ENCODE measurements at regions not wholly inside any gene's neighbourhood (a gene's known extent, or its start where the extent isn't known, plus 50 kb on each side); places are given as distances from the start of the nearest gene placed in this dataset.

GRCh38 chrX:98548519-98548918, 1664.8 kb downstream of the RPA4 start:
- Mint-ChIP-seq H3K4me1 (ENCODE audit: unreplicated experiment) (no peaks in the 10 kb centered on the region), H3K36me3 (ENCODE audit: unreplicated experiment) (no peaks in the 10 kb centered on the region), H3K9me3 (ENCODE audit: unreplicated experiment) (peaks cover 9% of the 10 kb centered on the region), H3K4me3 (ENCODE audit: unreplicated experiment) (no peak overlapping the region), H3K27me3 (ENCODE audit: unreplicated experiment) (no peaks in the 10 kb centered on the region), H3K27ac (ENCODE audit: unreplicated experiment) (no peak overlapping the region)
- no peak for DNase-seq (ENCODE audit: extremely low spot score, unreplicated experiment)
- TF ChIP-seq, protein P1, sequence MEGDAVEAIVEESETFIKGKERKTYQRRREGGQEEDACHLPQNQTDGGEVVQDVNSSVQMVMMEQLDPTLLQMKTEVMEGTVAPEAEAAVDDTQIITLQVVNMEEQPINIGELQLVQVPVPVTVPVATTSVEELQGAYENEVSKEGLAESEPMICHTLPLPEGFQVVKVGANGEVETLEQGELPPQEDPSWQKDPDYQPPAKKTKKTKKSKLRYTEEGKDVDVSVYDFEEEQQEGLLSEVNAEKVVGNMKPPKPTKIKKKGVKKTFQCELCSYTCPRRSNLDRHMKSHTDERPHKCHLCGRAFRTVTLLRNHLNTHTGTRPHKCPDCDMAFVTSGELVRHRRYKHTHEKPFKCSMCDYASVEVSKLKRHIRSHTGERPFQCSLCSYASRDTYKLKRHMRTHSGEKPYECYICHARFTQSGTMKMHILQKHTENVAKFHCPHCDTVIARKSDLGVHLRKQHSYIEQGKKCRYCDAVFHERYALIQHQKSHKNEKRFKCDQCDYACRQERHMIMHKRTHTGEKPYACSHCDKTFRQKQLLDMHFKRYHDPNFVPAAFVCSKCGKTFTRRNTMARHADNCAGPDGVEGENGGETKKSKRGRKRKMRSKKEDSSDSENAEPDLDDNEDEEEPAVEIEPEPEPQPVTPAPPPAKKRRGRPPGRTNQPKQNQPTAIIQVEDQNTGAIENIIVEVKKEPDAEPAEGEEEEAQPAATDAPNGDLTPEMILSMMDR (IDR thresholded peaks at IDR 0.05) = no peak

DNA sequence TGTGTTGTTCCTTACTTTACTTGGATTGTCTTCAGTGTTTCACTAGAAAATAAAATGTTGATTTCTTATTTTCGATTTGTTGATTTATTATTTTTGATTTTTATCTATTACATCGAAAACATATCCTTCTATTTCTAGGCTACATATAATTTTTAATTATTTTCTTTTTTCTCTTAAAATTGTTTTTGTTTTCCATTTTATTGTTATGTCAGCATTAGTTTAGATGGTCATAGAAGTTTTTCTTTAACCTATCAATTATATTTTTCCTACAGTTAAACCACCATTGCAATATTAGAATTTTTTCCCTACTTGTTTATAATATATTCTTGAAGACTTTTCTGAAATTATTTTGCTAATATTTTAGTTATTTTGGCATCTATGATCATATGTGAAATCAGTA, 1685.1 kb downstream of the RPA4 start:
- TF ChIP-seq, protein P1 (IDR thresholded peaks at IDR 0.05) = no peak
- Mint-ChIP-seq H3K9me3 (ENCODE audit: unreplicated experiment) (peaks cover 4% of the 10 kb centered on the region), H3K4me3 (ENCODE audit: unreplicated experiment) (no peak overlapping the region), H3K27ac (ENCODE audit: unreplicated experiment) (no peak overlapping the region), H3K36me3 (ENCODE audit: unreplicated experiment) (no peaks in the 10 kb centered on the region), H3K27me3 (ENCODE audit: unreplicated experiment) (no peaks in the 10 kb centered on the region), H3K4me1 (ENCODE audit: unreplicated experiment) (no peaks in the 10 kb centered on the region)
- no peak for DNase-seq (ENCODE audit: extremely low spot score, unreplicated experiment)

GRCh38 chrX:98605941-98606340, 1722.2 kb downstream of the RPA4 start:
- Mint-ChIP-seq H3K36me3 (ENCODE audit: unreplicated experiment) (no peaks in the 10 kb centered on the region), H3K4me1 (ENCODE audit: unreplicated experiment) (peaks cover 28% of the 10 kb centered on the region), H3K9me3 (ENCODE audit: unreplicated experiment) (peaks cover 3% of the 10 kb centered on the region), H3K27ac (ENCODE audit: unreplicated experiment) (no peak overlapping the region), H3K4me3 (ENCODE audit: unreplicated experiment) (no peak overlapping the region), H3K27me3 (ENCODE audit: unreplicated experiment) (no peaks in the 10 kb centered on the region)
- TF ChIP-seq, protein P1 (IDR thresholded peaks at IDR 0.05) = no peak
- DNase-seq (ENCODE audit: extremely low spot score, unreplicated experiment) = no peak

DNA sequence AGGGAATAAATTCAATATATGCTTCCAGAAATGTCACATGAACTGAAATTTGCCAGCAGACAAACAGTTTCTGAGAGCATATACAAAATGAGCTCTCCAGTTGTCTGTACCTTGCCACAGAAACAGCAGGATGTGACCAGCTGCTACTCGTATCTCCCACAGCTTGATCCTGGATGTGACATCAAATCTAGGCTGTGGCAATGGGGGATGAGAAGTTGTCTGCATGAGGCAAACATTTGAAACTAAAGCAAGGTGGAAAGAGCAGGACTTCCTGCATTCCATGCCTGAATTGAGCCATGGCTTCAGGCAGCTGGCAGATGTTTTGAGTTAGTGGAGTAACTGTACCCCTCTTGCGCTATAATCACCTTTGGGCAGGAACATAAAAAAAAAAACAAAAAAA, 1724.0 kb downstream of the RPA4 start:
- DNase-seq (ENCODE audit: extremely low spot score, unreplicated experiment) = no peak
- Mint-ChIP-seq H3K27ac (ENCODE audit: unreplicated experiment) (no peak overlapping the region), H3K4me1 (ENCODE audit: unreplicated experiment) (peaks cover 42% of the 10 kb centered on the region), H3K36me3 (ENCODE audit: unreplicated experiment) (no peaks in the 10 kb centered on the region), H3K9me3 (ENCODE audit: unreplicated experiment) (peaks cover 3% of the 10 kb centered on the region), H3K4me3 (ENCODE audit: unreplicated experiment) (no peak overlapping the region), H3K27me3 (ENCODE audit: unreplicated experiment) (no peaks in the 10 kb centered on the region)
- TF ChIP-seq, protein P1 (IDR thresholded peaks at IDR 0.05) = no peak

DNA sequence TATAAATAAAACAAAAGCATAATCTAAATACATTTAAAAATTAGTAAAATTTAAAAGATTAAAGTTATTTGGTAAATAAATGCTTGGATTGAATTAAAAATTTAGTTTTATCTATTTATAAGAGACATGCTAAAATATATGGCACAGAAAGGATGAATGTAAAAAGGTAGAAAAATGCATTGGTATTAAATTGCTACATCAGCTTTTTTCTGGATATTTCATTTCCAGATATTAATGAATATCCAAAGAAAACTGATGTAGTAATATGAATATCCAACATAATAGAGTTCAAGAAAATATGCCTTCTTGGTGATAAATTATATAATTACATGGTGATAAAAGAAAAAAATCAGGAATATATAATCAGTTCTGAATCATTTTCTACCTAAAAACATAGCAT, 1743.9 kb downstream of the RPA4 start:
- Mint-ChIP-seq H3K27ac (ENCODE audit: unreplicated experiment) (no peak overlapping the region), H3K36me3 (ENCODE audit: unreplicated experiment) (peaks cover 2% of the 10 kb centered on the region), H3K9me3 (ENCODE audit: unreplicated experiment) (peaks cover 4% of the 10 kb centered on the region), H3K27me3 (ENCODE audit: unreplicated experiment) (no peaks in the 10 kb centered on the region), H3K4me1 (ENCODE audit: unreplicated experiment) (no peaks in the 10 kb centered on the region), H3K4me3 (ENCODE audit: unreplicated experiment) (no peak overlapping the region)
- no peak for DNase-seq (ENCODE audit: extremely low spot score, unreplicated experiment)
- TF ChIP-seq, protein P1 (IDR thresholded peaks at IDR 0.05) = no peak

Measured in osteocyte (in vitro differentiated cells).